Ascending aorta (tissue), 2 donors: ENCODE measurements at regions not wholly inside any gene's neighbourhood (a gene's known extent, or its start where the extent isn't known, plus 50 kb on each side); places are given as distances from the start of the nearest gene placed in this dataset.
A peak's percentile ranks its signal among the peaks of the same experiment; 100 is the strongest.

Source experiments
- DNase-seq, 2 donors: peaks; one replicate each; pipeline ENCODE4 v3.0.0-alpha.2; 2019; ENCODE audit warnings: low spot score in 2 of 2
- H3K27ac ChIP-seq, 2 donors: fragments of 200-600 bp; sonication (generic); one replicate each; pipeline ENCODE4 v1.5.1; 2016 to 2017; ENCODE audit warnings: mild to moderate bottlenecking in 1 of 2
- H3K27me3 ChIP-seq: fragments of 200-600 bp; sonication (generic); one replicate; pipeline ENCODE4 v1.5.1; 2017
- H3K36me3 ChIP-seq, 2 donors: fragments of 200-600 bp; sonication (generic); one replicate each; pipeline ENCODE4 v1.5.1; 2016
- H3K4me1 ChIP-seq, 2 donors: fragments of 200-600 bp; sonication (generic); one replicate each; pipeline ENCODE4 v1.5.1; 2016 to 2017; ENCODE audit warnings: mild to moderate bottlenecking in 1 of 2
- H3K4me3 ChIP-seq, 2 donors: fragments of 200-600 bp; sonication (generic); one replicate each; pipeline ENCODE4 v1.5.1; 2016 to 2017; ENCODE audit warnings: mild to moderate bottlenecking in 1 of 2
- H3K9me3 ChIP-seq, 2 donors: fragments of 200-600 bp; sonication (generic); one replicate each; pipeline ENCODE4 v1.5.1; 2016
- CTCF ChIP-seq, 3 experiments: fragments of 200-600 bp in 2 of 3; fragments of 450-650 bp in 1 of 3; sonication (generic) in 2 of 3; IDR thresholded peaks; one replicate each; pipeline ENCODE4 v1.5.1; 2016 to 2019; ENCODE audit warnings: antibody characterized with exemption in 3 of 3, mild to moderate bottlenecking in 1 of 3, moderate library complexity in 1 of 3
- intact Hi-C: fragments of 100-400 bp; cut with DNase I; formaldehyde crosslinking; loops from one replicate; pipeline ENCODE4 v1.15.1; 2023

- intact Hi-C loops = loop anchor here (10.0 kb wide), 1 partner anchor 669 kb away; no protein-coding TSS in a partner anchor
- DNase-seq = no peak
- no peak for TF ChIP-seq CTCF (IDR thresholded peaks at IDR 0.05)
Measured at GRCh38 chr12:102763471-102763870, 153.6 kb downstream of the PAH start.

GRCh38 chr12:102763061-102763460 lies 154.0 kb downstream of the PAH start:
- Histone ChIP-seq H3K4me3 (no peak overlapping the region), H3K36me3 (no peaks in the 10 kb centered on the region), H3K27ac (no peak overlapping the region), H3K9me3 (no peaks in the 10 kb centered on the region), H3K4me1 (no peaks in the 10 kb centered on the region), H3K27me3 (no peaks in the 10 kb centered on the region)
- intact Hi-C loops = loop anchor here (10.0 kb wide), 1 partner anchor 668 kb away; no protein-coding TSS in a partner anchor
- no peak for TF ChIP-seq CTCF (IDR thresholded peaks at IDR 0.05)
- no peak for DNase-seq

More at GRCh38 chr12:102763471-102763870, 153.6 kb downstream of the PAH start:
- H3K27me3 ChIP-seq = no peaks in the 10 kb centered on the region
- no peaks in the 10 kb centered on the region for H3K4me1 ChIP-seq
- no peak overlapping the region for H3K27ac ChIP-seq
- no peak overlapping the region for H3K4me3 ChIP-seq
- H3K9me3 ChIP-seq = no peaks in the 10 kb centered on the region
- H3K36me3 ChIP-seq = no peaks in the 10 kb centered on the region

- H3K9me3 ChIP-seq = no peaks in the 10 kb centered on the region
- H3K4me1 ChIP-seq = no peaks in the 10 kb centered on the region
- H3K36me3 ChIP-seq = no peaks in the 10 kb centered on the region
- no peaks in the 10 kb centered on the region for H3K27me3 ChIP-seq
- TF ChIP-seq CTCF (IDR thresholded peaks at IDR 0.05) = no peak
- H3K27ac ChIP-seq = no peak overlapping the region
- intact Hi-C loops = loop anchor here (10.0 kb wide), 1 partner anchor 666 kb away; no protein-coding TSS in a partner anchor
- no peak overlapping the region for H3K4me3 ChIP-seq
- no peak for DNase-seq
Measured at GRCh38 chr12:102760322-102760721, 156.7 kb downstream of the PAH start.

- Histone ChIP-seq H3K4me1 (no peaks in the 10 kb centered on the region), H3K9me3 (no peaks in the 10 kb centered on the region), H3K36me3 (no peaks in the 10 kb centered on the region), H3K4me3 (no peak overlapping the region), H3K27me3 (no peaks in the 10 kb centered on the region), H3K27ac (no peak overlapping the region)
- intact Hi-C loops = no loop called here
- no peak for DNase-seq
- TF ChIP-seq CTCF (IDR thresholded peaks at IDR 0.05) = no peak
Measured at GRCh38 chr12:102759466-102759865, 157.6 kb downstream of the PAH start.

GRCh38 chr12:102757882-102758226 lies 159.2 kb downstream of the PAH start:
- no peak for TF ChIP-seq CTCF (IDR thresholded peaks at IDR 0.05)
- no peaks in the 10 kb centered on the region for H3K36me3 ChIP-seq
- no peak for DNase-seq
- intact Hi-C loops = no loop called here
- H3K27ac ChIP-seq = peak overlapping the region in 1 of 2 donors; percentile 59
- no peak overlapping the region for H3K4me3 ChIP-seq
- H3K27me3 ChIP-seq = no peaks in the 10 kb centered on the region
- H3K4me1 ChIP-seq = no peaks in the 10 kb centered on the region
- H3K9me3 ChIP-seq = no peaks in the 10 kb centered on the region
